ENCODE measurements at regions not wholly inside any gene's neighbourhood (a gene's known extent, or its start where the extent isn't known, plus 50 kb on each side); places are given as distances from the start of the nearest gene placed in this dataset.

- no peaks in the 10 kb centered on the region for H4K20me1 ChIP-seq (ENCODE audit: insufficient read depth, low read length)
- H3K4me1 ChIP-seq (ENCODE audit: low read length) = no peaks in the 10 kb centered on the region
- DNase-seq = no peak
- no peak overlapping the region for H3K27ac ChIP-seq (ENCODE audit: low read length)
- no peaks in the 10 kb centered on the region for H3K9me3 ChIP-seq (replicated peaks; ENCODE audit: insufficient read depth, low read length)
- no peak overlapping the region for H3K9ac ChIP-seq (ENCODE audit: low read length)
- H3K4me2 ChIP-seq (ENCODE audit: low read depth, low read length) = no peak overlapping the region
- no peaks in the 10 kb centered on the region for H3K36me3 ChIP-seq (replicated peaks; ENCODE audit: insufficient read depth, low read length)
- H2AFZ ChIP-seq (ENCODE audit: low read length) = no peak overlapping the region
- no peaks in the 10 kb centered on the region for H3K27me3 ChIP-seq (replicated peaks; ENCODE audit: insufficient read depth, low read length)
- H3K79me2 ChIP-seq (ENCODE audit: low read length) = no peaks in the 10 kb centered on the region
- no peak for TF ChIP-seq EZH2phosphoT487 (IDR thresholded peaks at IDR 0.05; ENCODE audit: low read length)
- no peak for TF ChIP-seq EZH2 (optimal IDR thresholded peaks at IDR 0.05; ENCODE audit: low read depth, low read length)
- no peak for TF ChIP-seq CTCF (IDR thresholded peaks at IDR 0.05; ENCODE audit: low read length)
- H3K9me2 ChIP-seq (replicated peaks; ENCODE audit: insufficient read depth, low read length) = no peaks in the 10 kb centered on the region
- no peak overlapping the region for H3K4me3 ChIP-seq (ENCODE audit: low read length)
- no peaks in the 10 kb centered on the region for H3F3A ChIP-seq (ENCODE audit: insufficient read depth, low read length)
Observed at GRCh38 chr12:111184161-111184560, 184.7 kb downstream of the PHETA1 start.

GRCh38 chr12:111183094-111183493 lies 185.8 kb downstream of the PHETA1 start:
- H3K79me2 ChIP-seq (ENCODE audit: low read length) = no peaks in the 10 kb centered on the region
- H3K27me3 ChIP-seq (replicated peaks; ENCODE audit: insufficient read depth, low read length) = no peaks in the 10 kb centered on the region
- TF ChIP-seq EZH2 (optimal IDR thresholded peaks at IDR 0.05; ENCODE audit: low read depth, low read length) = no peak
- no peak for TF ChIP-seq CTCF (IDR thresholded peaks at IDR 0.05; ENCODE audit: low read length)
- no peak for TF ChIP-seq EZH2phosphoT487 (IDR thresholded peaks at IDR 0.05; ENCODE audit: low read length)
- H3K4me2 ChIP-seq (ENCODE audit: low read depth, low read length) = no peak overlapping the region
- no peaks in the 10 kb centered on the region for H3K36me3 ChIP-seq (replicated peaks; ENCODE audit: insufficient read depth, low read length)
- H3K9me2 ChIP-seq (replicated peaks; ENCODE audit: insufficient read depth, low read length) = no peaks in the 10 kb centered on the region
- no peaks in the 10 kb centered on the region for H3K9me3 ChIP-seq (replicated peaks; ENCODE audit: insufficient read depth, low read length)
- H3K4me3 ChIP-seq (ENCODE audit: low read length) = no peak overlapping the region
- no peak for DNase-seq
- no peaks in the 10 kb centered on the region for H4K20me1 ChIP-seq (ENCODE audit: insufficient read depth, low read length)
- no peak overlapping the region for H3K9ac ChIP-seq (ENCODE audit: low read length)
- no peaks in the 10 kb centered on the region for H3F3A ChIP-seq (ENCODE audit: insufficient read depth, low read length)
- no peak overlapping the region for H3K27ac ChIP-seq (ENCODE audit: low read length)
- no peak overlapping the region for H2AFZ ChIP-seq (ENCODE audit: low read length)
- no peaks in the 10 kb centered on the region for H3K4me1 ChIP-seq (ENCODE audit: low read length)

- no peaks in the 10 kb centered on the region for H4K20me1 ChIP-seq (ENCODE audit: insufficient read depth, low read length)
- no peak overlapping the region for H3K4me3 ChIP-seq (ENCODE audit: low read length)
- TF ChIP-seq CTCF (IDR thresholded peaks at IDR 0.05; ENCODE audit: low read length) = no peak
- no peak for TF ChIP-seq EZH2 (optimal IDR thresholded peaks at IDR 0.05; ENCODE audit: low read depth, low read length)
- TF ChIP-seq EZH2phosphoT487 (IDR thresholded peaks at IDR 0.05; ENCODE audit: low read length) = no peak
- H3K36me3 ChIP-seq (replicated peaks; ENCODE audit: insufficient read depth, low read length) = no peaks in the 10 kb centered on the region
- H3K4me2 ChIP-seq (ENCODE audit: low read depth, low read length) = no peak overlapping the region
- no peak overlapping the region for H3K27ac ChIP-seq (ENCODE audit: low read length)
- no peaks in the 10 kb centered on the region for H3K79me2 ChIP-seq (ENCODE audit: low read length)
- no peaks in the 10 kb centered on the region for H3K9me3 ChIP-seq (replicated peaks; ENCODE audit: insufficient read depth, low read length)
- H3K9ac ChIP-seq (ENCODE audit: low read length) = no peak overlapping the region
- DNase-seq = no peak
- no peaks in the 10 kb centered on the region for H3K4me1 ChIP-seq (ENCODE audit: low read length)
- no peaks in the 10 kb centered on the region for H3K27me3 ChIP-seq (replicated peaks; ENCODE audit: insufficient read depth, low read length)
- H2AFZ ChIP-seq (ENCODE audit: low read length) = no peak overlapping the region
- H3F3A ChIP-seq (ENCODE audit: insufficient read depth, low read length) = no peaks in the 10 kb centered on the region
- H3K9me2 ChIP-seq (replicated peaks; ENCODE audit: insufficient read depth, low read length) = no peaks in the 10 kb centered on the region
Observed at GRCh38 chr12:111182382-111182781, 186.5 kb downstream of the PHETA1 start.

All from MM.1S (cell line).